A673 (cell line): ENCODE measurements at regions not wholly inside any gene's neighbourhood (a gene's known extent, or its start where the extent isn't known, plus 50 kb on each side); places are given as distances from the start of the nearest gene placed in this dataset.

ENCODE experiments used
- BruUV-seq: library from RNA; stranded (reverse); fragments of 400-500 nt; replicated peaks from 2 replicates; lab custom pipeline; 2021; lab: Mats Ljungman, UMichigan
- CTCF ChIA-PET: fragments of 300-600 bp; sonication (Branson Sonifier 250); formaldehyde crosslinking; loops from one replicate; lab custom pipeline; 2022; ENCODE audit warnings: antibody characterized with exemption; lab: Charles Lee
- POLR2A ChIA-PET: fragments of 300-600 bp; sonication (Branson Sonifier 250); formaldehyde crosslinking; loops from one replicate; lab custom pipeline; 2022; ENCODE audit warnings: antibody characterized with exemption; ENCODE audit not compliant: low non-redundant PET; lab: Charles Lee
- DNase-seq: peaks from one replicate; pipeline ENCODE4 v3.0.0-alpha.2; 2015; ENCODE audit warnings: low spot score
- H3K27ac ChIP-seq: fragments of 200-600 bp; sonication (generic); 2 replicates; pipeline ENCODE4 v1.5.1; 2016; ENCODE audit warnings: mixed run types, low read depth, mild to moderate bottlenecking, mixed read lengths, antibody characterized with exemption, low read length; ENCODE audit not compliant: poor library complexity, severe bottlenecking
- H3K27me3 ChIP-seq: fragments of 200-600 bp; sonication (generic); replicated peaks from 2 replicates; pipeline ENCODE4 v1.6.1; 2017; ENCODE audit warnings: mixed run types, low read depth, mild to moderate bottlenecking, mixed read lengths, antibody characterized with exemption, low read length; ENCODE audit not compliant: insufficient read depth, poor library complexity
- H3K36me3 ChIP-seq: fragments of 200-600 bp; sonication (generic); 2 replicates; pipeline ENCODE4 v1.6.1; 2016; ENCODE audit warnings: mixed run types, mild to moderate bottlenecking, mixed read lengths, antibody characterized with exemption, low read length; ENCODE audit not compliant: insufficient read depth, poor library complexity, severe bottlenecking
- H3K4me1 ChIP-seq: fragments of 200-600 bp; sonication (generic); 2 replicates; pipeline ENCODE4 v1.6.1; 2017; ENCODE audit warnings: mixed run types, mild to moderate bottlenecking, mixed read lengths, antibody characterized with exemption, low read length; ENCODE audit not compliant: insufficient read depth, poor library complexity, severe bottlenecking
- H3K4me3 ChIP-seq: fragments of 200-600 bp; sonication (generic); 2 replicates; pipeline ENCODE4 v1.5.1; 2016; ENCODE audit warnings: low read depth, mixed run types, mild to moderate bottlenecking, mixed read lengths, low read length; ENCODE audit not compliant: poor library complexity, severe bottlenecking
- H3K9me3 ChIP-seq: fragments of 200-600 bp; sonication (generic); 2 replicates; pipeline ENCODE4 v1.6.1; 2016; ENCODE audit warnings: mixed run types, low read depth, mild to moderate bottlenecking, mixed read lengths, antibody characterized with exemption, low read length; ENCODE audit not compliant: poor library complexity, severe bottlenecking
- CTCF ChIP-seq: fragments of 300-800, 200-600 bp; sonication (generic); conservative IDR thresholded peaks from 2 replicates; pipeline ENCODE4 v1.5.1; 2017; ENCODE audit warnings: low read depth, mild to moderate bottlenecking, antibody characterized with exemption, low read length, moderate library complexity, mixed read lengths
- EZH2 ChIP-seq: fragments of 200-600 bp; sonication (generic); IDR thresholded peaks from 2 replicates; pipeline ENCODE4 v1.6.1; 2017; ENCODE audit warnings: borderline replicate concordance, low read depth, mild to moderate bottlenecking, mixed read lengths, antibody characterized with exemption, low read length; ENCODE audit not compliant: poor library complexity, severe bottlenecking
- intact Hi-C: fragments of 100-400 bp; cut with micrococcal nuclease; formaldehyde crosslinking; loops from one replicate; pipeline ENCODE4 v1.10.0; 2022; ENCODE audit not compliant: unreplicated experiment

- no peaks in the 10 kb centered on the region for H3K9me3 ChIP-seq
- no peak overlapping the region for H3K27ac ChIP-seq
- no peak for DNase-seq
- POLR2A ChIA-PET = no interaction called here
- no TSS peak for BruUV-seq
- intact Hi-C loops = no loop called here
- H3K27me3 ChIP-seq = no peaks in the 10 kb centered on the region
- no peak for TF ChIP-seq CTCF
- no peak for TF ChIP-seq EZH2
- no peaks in the 10 kb centered on the region for H3K4me1 ChIP-seq
- CTCF ChIA-PET = no interaction called here
- no peak overlapping the region for H3K4me3 ChIP-seq
- H3K36me3 ChIP-seq = no peaks in the 10 kb centered on the region
Observed at GRCh38 chr6:23681743-23682142, 444.3 kb upstream of the NRSN1 start.

GRCh38 chr6:23688650-23689049, 437.4 kb upstream of the NRSN1 start:
- no TSS peak for BruUV-seq

GRCh38 chr6:23690453-23691049, 435.5 kb upstream of the NRSN1 start:
- POLR2A ChIA-PET = no interaction called here
- Histone ChIP-seq H3K4me3 (no peak overlapping the region), H3K27ac (no peak overlapping the region), H3K27me3 (peaks cover 3% of the 10 kb centered on the region), H3K9me3 (no peaks in the 10 kb centered on the region), H3K4me1 (no peaks in the 10 kb centered on the region), H3K36me3 (no peaks in the 10 kb centered on the region)
- intact Hi-C loops = no loop called here
- CTCF ChIA-PET = no interaction called here
- no TSS peak for BruUV-seq
- DNase-seq = no peak
- TF ChIP-seq EZH2 (no peak), CTCF (no peak)

More at GRCh38 chr6:23688650-23689049, 437.4 kb upstream of the NRSN1 start:
- Histone ChIP-seq H3K36me3 (no peaks in the 10 kb centered on the region), H3K9me3 (no peaks in the 10 kb centered on the region), H3K4me1 (no peaks in the 10 kb centered on the region), H3K27ac (no peak overlapping the region), H3K27me3 (peaks cover 3% of the 10 kb centered on the region), H3K4me3 (no peak overlapping the region)
- TF ChIP-seq EZH2 = no peak
- TF ChIP-seq CTCF = no peak
- CTCF ChIA-PET = no interaction called here
- no peak for DNase-seq
- intact Hi-C loops = no loop called here
- POLR2A ChIA-PET = no interaction called here
